Prostate gland (tissue), 2 donors: ENCODE measurements at regions not wholly inside any gene's neighbourhood (a gene's known extent, or its start where the extent isn't known, plus 50 kb on each side); places are given as distances from the start of the nearest gene placed in this dataset.

Experiments used
- DNase-seq: peaks from one replicate; pipeline ENCODE4 v3.0.0-alpha.2; 2019; ENCODE audit warnings: low spot score
- H3K27ac ChIP-seq, 2 donors: fragments of 200-600 bp; sonication (generic); 2 replicates each; pipeline ENCODE4 v1.5.1; 2017 to 2019
- H3K27me3 ChIP-seq: fragments of 200-600 bp; sonication (generic); replicated peaks from 2 replicates; pipeline ENCODE4 v1.5.1; 2019; ENCODE audit not compliant: insufficient read depth
- H3K36me3 ChIP-seq, 2 donors: fragments of 200-600 bp; sonication (generic); 1 replicate in 1 of 2; 2 replicates in 1 of 2; pipeline versions ENCODE4 v1.5.1 to v1.8.1; 2017 to 2019
- H3K4me1 ChIP-seq: fragments of 200-600 bp; sonication (generic); replicated peaks from 2 replicates; pipeline ENCODE4 v1.5.1; 2019
- H3K4me3 ChIP-seq, 2 donors: fragments of 200-600 bp; sonication (generic); 2 replicates each; pipeline ENCODE4 v1.5.1; 2017 to 2019
- H3K9me3 ChIP-seq: fragments of 200-600 bp; sonication (generic); 2 replicates; pipeline ENCODE4 v1.5.1; 2017
- POLR2A ChIP-seq: fragments of 450-650 bp; IDR thresholded peaks from one replicate; pipeline ENCODE4 v1.6.1; 2016; ENCODE audit warnings: antibody characterized with exemption, mild to moderate bottlenecking
- POLR2AphosphoS5 ChIP-seq: sonication (generic); formaldehyde crosslinking; IDR thresholded peaks from one replicate; pipeline ENCODE4 v1.6.1; 2017; ENCODE audit warnings: antibody characterized with exemption
- WGBS: methylation state at CpG from one replicate; pipeline ENCODE4 v1.1.5; 2018; 5-methylcytosine and 5-hydroxymethylcytosine counted together
- intact Hi-C: fragments of 100-400 bp; cut with DNase I; formaldehyde crosslinking; loops from one replicate; pipeline ENCODE4 v1.14.2; 2022
- TF ChIP-seq, protein P1 (sequence below), 4 experiments: fragments of 200-600 bp in 2 of 4; fragments of 450-650 bp in 2 of 4; sonication (generic) in 2 of 4; IDR thresholded peaks; 1 replicate in 3 of 4; 2 replicates in 1 of 4; pipeline ENCODE4 v1.5.1; 2016 to 2019; ENCODE audit warnings: antibody characterized with exemption in 4 of 4, mild to moderate bottlenecking in 2 of 4, moderate library complexity in 2 of 4

DNA sequence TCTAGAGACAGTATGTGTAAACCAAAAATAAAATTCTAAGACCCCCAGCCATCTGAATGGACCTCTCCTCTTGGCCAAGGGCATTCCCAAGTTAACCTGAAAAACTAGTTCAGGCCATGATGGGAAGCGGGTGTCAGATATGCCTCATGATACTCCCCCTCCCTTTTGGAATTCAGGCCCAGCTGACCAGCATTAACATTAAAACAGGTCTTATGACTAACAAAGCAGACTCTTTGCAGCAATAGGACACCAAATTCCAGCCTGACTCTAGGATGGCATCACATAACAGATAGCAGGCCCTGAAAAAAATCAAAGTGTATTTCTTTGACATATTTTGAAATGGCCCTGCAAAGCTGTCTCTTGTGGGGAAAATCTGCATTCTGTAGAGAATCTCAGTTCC, 73.3 kb upstream of the L3MBTL4 start:
- Histone ChIP-seq H3K27me3 (peaks cover under 1% of the 10 kb centered on the region), H3K4me3 (no peak overlapping the region), H3K36me3 (no peaks in the 10 kb centered on the region), H3K4me1 (peaks cover 2% of the 10 kb centered on the region), H3K27ac (no peak overlapping the region), H3K9me3 (no peaks in the 10 kb centered on the region)
- intact Hi-C loops: no loop called here
- DNase-seq: no peak
- TF ChIP-seq POLR2A: no peak
- TF ChIP-seq, protein P1, sequence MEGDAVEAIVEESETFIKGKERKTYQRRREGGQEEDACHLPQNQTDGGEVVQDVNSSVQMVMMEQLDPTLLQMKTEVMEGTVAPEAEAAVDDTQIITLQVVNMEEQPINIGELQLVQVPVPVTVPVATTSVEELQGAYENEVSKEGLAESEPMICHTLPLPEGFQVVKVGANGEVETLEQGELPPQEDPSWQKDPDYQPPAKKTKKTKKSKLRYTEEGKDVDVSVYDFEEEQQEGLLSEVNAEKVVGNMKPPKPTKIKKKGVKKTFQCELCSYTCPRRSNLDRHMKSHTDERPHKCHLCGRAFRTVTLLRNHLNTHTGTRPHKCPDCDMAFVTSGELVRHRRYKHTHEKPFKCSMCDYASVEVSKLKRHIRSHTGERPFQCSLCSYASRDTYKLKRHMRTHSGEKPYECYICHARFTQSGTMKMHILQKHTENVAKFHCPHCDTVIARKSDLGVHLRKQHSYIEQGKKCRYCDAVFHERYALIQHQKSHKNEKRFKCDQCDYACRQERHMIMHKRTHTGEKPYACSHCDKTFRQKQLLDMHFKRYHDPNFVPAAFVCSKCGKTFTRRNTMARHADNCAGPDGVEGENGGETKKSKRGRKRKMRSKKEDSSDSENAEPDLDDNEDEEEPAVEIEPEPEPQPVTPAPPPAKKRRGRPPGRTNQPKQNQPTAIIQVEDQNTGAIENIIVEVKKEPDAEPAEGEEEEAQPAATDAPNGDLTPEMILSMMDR (IDR thresholded peaks at IDR 0.05): no peak
- WGBS: 95% methylated on average over 1 of the region's 1 CpG

DNA sequence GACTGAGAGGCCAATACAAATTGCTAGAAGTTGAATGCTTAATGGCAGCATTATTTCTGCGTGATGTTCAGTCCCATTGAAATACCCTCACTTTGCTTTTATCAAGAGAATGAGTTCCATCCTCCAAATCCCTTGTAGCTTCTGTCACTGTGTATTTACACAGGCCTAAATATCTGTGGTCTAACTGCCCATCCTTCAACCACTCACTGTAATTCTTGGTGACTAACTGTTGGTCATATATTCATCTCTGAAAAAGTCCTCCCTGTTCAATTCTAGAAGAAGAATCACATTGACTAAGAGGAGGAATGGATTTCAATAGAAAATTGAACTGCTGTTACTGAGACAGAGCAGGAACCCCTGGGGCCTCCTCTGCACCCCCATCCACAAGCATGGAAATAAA, 74.2 kb upstream of the L3MBTL4 start:
- 97% methylated on average over 1 of the region's 1 CpG for WGBS

DNA sequence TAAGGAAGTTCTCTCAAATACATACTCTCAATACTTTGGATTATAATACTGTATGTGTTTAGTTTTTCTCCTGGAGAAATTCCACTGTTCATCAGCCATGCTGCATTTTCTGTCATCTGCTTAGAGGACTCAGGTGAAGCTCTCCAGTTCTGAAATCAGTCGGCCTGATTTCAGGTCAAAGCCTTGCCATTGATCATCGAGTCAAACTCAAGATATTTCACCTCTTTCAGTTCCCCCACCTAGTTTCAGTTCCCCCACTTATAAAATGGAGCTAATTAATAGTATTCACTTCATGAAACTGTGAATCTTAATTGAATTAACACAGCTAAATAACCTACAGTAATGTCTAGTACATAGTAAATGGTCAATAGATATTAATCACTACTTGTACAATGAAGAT, 75.3 kb upstream of the L3MBTL4 start:
- H3K9me3 ChIP-seq: no peaks in the 10 kb centered on the region
- H3K36me3 ChIP-seq: no peaks in the 10 kb centered on the region
- TF ChIP-seq, protein P1 (IDR thresholded peaks at IDR 0.05): no peak
- TF ChIP-seq POLR2AphosphoS5 (no peak), POLR2A (no peak)
- H3K27me3 ChIP-seq: no peaks in the 10 kb centered on the region
- 89% methylated on average over 2 of the region's 2 CpGs for whole genome bisulfite sequencing
- no peak overlapping the region for H3K27ac ChIP-seq
- no peak overlapping the region for H3K4me3 ChIP-seq
- H3K4me1 ChIP-seq: no peaks in the 10 kb centered on the region
- intact Hi-C loops: no loop called here
- no peak for DNase-seq

More for the DNA sequence above, 74.2 kb upstream of the L3MBTL4 start:
- peaks cover 1% of the 10 kb centered on the region for H3K4me1 ChIP-seq
- no peak overlapping the region for H3K27ac ChIP-seq
- no peak overlapping the region for H3K4me3 ChIP-seq
- no peak for DNase-seq
- H3K36me3 ChIP-seq: no peaks in the 10 kb centered on the region
- no peaks in the 10 kb centered on the region for H3K27me3 ChIP-seq
- TF ChIP-seq POLR2AphosphoS5 (no peak), POLR2A (no peak)
- TF ChIP-seq, protein P1 (IDR thresholded peaks at IDR 0.05): no peak
- intact Hi-C loops: no loop called here
- H3K9me3 ChIP-seq: no peaks in the 10 kb centered on the region

DNA sequence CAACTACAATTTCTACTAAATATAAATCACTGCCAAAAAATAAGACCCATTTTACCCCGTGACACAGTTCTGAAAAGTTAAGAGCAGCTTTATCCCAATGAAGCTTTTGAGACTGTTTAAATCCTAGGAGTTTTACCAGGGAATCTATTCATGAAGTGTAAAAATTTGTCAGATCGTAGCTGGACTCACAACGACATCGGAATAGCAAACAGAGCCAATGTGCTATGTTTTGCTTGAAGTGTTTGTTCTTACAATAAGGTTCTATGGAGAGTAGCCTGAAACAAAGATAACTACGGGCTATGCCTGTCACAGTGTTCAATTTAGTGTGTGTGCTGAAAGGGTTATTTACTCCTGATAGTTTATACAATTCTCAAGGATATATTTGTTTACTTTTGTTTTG, 78.5 kb upstream of the L3MBTL4 start:
- 76% methylated on average over 5 of the region's 5 CpGs for WGBS
- H3K9me3 ChIP-seq: no peaks in the 10 kb centered on the region
- H3K4me3 ChIP-seq: no peak overlapping the region
- no peaks in the 10 kb centered on the region for H3K27me3 ChIP-seq
- no peak overlapping the region for H3K27ac ChIP-seq
- no peaks in the 10 kb centered on the region for H3K4me1 ChIP-seq
- no peaks in the 10 kb centered on the region for H3K36me3 ChIP-seq
- intact Hi-C loops: no loop called here
- DNase-seq: no peak
- TF ChIP-seq POLR2A (no peak), POLR2AphosphoS5 (no peak)
- TF ChIP-seq, protein P1 (IDR thresholded peaks at IDR 0.05): no peak

DNA sequence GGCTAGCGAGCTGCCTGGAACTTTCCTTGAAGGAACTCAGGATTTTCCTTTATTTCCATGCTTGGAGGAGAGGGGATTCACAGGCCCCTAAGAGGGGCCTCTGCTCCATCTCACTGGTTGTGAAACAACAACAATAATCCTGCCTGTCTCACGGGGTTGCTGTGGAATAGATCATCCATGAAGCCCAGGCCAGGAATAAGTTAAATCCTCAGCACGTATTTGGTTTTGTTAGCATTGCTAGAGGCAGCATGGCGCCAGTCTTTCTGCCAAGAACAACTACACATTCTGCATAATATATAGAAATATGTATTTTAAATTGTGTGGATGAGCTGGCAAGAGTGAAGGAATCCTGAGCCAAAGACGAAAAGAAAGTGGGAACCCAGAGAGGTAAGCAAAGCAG, 80.8 kb upstream of the L3MBTL4 start:
- Histone ChIP-seq H3K4me3 (no peak overlapping the region), H3K9me3 (no peaks in the 10 kb centered on the region), H3K27ac (no peak overlapping the region), H3K36me3 (no peaks in the 10 kb centered on the region), H3K4me1 (no peaks in the 10 kb centered on the region), H3K27me3 (no peaks in the 10 kb centered on the region)
- 83% methylated on average over 5 of the region's 5 CpGs for WGBS
- TF ChIP-seq, protein P1 (IDR thresholded peaks at IDR 0.05): no peak
- TF ChIP-seq POLR2AphosphoS5: no peak
- no peak for DNase-seq
- intact Hi-C loops: no loop called here
